ENCODE measurements at regions not wholly inside any gene's neighbourhood (a gene's known extent, or its start where the extent isn't known, plus 50 kb on each side); places are given as distances from the start of the nearest gene placed in this dataset.
"Not testable (repeated sequence)": the region's sequence is repeated elsewhere in the genome, so short reads cannot be mapped to it uniquely, and the experiment has no call there.

DNA sequence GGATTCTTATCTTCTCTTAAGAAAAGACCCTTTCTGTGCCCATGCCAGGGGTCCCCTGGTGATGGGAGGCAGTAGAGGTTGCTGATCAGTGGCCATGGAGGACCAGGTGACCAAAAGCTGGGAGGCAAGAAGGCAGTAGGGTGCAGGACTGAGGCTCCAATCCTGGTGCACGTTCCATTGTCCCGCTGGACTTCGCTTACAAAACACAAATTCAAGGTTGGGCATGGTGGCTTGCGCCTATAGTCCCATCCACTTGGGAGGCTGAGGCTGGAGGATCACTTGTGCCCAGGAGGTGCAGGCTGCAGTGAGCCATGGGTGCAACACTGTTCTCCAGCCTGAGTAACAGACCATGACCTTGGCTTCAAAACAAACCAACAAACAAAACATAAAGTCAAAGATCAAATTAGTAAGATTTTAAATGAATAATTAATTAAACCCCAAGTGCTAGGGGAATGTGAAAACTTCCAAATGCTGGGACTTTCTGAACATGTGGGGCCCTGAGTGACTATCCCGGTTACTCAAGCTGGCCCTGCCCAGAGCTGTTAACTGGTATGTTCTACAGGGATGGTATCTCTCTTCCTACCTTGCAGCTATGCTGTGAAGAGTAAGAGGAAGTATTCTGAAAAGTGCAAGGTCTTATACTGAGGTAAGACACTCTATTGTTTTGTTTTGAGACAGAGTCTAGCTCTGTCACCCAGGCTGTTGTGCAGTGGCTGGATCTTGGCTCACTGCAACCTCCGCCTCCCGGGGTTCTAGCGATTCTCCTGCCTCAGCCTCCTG lies 97.6 kb downstream of the LYZL2 start:
- no peak for DNase-seq

DNA sequence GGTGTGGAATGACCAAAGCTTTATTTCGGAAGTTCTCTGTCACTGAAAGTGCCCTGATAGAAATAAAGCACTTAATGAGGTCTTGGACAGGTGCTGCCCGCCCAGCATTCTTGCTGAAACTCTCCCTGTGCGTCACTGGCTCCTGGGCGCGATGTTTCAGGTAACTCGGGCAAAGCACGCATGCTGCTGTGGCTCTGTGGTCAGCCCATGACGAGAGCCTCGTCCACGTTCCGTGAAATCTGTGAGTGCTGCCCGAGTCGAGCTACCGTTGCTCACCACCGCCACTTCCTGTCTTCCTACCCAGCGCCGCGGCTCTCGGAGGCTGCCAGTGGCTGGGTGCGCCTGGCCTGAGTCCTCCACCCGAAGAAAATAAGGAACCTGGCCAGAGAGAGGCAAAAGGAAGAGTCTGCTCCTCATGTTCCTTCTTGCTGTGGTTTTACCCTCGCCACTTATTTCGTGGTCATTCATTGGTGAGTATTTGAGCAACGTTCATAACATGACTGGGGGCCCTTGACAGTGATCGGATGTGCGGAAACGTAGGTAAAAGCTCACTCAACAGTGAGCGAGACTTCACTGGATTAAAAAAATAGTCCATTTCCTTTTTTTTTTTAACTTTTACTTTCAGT lies 95.5 kb downstream of the MAP3K8 start:
- DNase-seq: peak; percentile 91

DNA sequence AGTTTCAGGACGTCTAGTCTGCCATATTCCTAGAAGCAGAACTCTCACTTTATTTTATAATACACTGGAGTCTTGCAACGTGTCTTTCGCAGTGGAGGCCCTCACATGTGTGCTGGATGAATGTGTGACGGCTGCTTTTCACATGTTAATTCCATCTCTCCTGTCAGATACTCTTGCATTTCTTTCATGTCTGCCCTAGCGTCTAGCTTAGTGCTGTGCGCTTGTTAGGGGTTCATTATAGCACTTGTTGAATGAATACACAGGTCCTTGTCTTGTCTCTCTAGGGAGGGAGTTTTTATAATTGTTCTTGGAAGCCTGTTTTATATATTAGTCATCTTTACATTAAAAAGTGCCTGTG lies 94.4 kb downstream of the MAP3K8 start:
- no peak for DNase-seq

DNA sequence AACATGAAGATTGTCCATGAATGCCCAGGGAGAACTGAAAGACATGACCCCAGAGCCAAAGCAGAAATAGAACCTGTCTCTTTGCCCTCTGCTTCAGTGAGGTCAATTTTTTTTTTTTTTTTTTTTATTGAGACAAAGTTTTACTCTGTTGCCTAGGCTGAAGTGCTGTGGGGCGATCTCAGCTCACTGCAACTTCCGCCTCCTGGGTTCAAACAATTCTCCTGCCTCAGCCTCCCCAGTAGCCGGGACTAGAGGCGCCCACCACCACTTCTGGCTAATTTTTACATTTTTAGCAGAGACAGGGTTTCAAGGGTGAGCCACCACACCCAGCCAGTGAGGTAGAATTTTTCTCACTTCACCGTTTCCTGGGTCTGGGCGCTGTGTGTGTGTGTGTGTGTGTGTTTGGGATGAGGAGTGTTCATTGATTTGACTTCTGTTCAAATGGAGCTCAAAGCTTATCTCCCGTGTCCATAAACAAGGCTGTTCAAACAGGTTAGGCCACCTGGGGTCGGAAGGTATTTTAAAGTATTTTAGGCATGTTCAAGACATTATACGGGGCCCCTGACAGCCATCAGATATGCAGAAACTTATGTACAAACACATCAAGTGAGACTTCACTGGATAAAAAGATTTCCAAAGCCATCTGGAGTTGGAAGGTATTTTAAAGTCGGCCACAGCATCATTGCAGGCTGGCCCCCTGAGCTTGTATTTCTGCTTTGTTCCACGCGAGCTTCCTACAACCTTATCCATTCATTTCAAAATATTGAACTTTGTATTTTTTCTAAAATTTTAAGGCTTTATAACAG lies 93.8 kb downstream of the MAP3K8 start:
- DNase-seq: no peak

DNA sequence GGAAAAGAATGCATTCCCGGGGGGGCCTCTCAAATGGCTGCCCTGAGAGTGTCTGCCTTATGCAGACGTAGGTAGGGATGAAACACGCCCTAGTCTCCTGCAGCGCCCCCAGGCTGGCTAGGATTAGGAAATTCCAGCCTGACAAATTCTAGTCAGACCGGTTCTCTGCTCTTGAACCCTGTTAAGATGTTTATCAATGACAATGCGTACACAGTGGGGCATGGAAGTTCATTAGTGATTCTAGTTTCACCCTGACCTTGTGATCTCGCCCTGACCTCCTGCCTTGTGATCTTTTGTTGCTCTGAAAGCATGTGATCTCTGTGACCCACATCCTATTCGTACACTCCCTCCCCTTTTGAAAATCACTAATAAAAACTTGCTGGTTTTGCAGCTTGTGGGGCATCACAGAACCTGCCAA lies 88.7 kb downstream of the MAP3K8 start:
- DNase-seq: not testable (repeated sequence)

DNA sequence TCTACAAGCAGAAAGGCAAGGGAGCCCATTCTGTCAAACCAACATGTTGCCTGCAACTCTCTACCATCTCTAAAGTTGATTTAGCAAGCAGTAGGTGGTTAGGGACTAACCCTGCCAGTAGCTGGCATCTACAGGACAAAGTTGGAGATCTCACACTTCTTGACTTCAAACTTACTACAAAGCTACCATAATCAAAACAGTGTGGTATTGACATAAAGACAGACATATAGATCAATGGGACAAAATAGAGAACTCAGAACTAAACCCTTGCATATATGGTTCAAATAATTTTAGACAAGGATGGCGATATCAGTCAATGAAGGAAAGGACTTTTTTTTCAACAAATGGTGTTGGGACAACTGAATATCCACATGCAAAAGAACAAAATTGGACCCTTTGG lies 84.9 kb downstream of the MAP3K8 start:
- DNase-seq: no peak
